HEK293 (cell line): ENCODE measurements at regions not wholly inside any gene's neighbourhood (a gene's known extent, or its start where the extent isn't known, plus 50 kb on each side); places are given as distances from the start of the nearest gene placed in this dataset.

Experiments used
- CTCF ChIA-PET: fragments of 350-600 bp; formaldehyde crosslinking; extraction: SDS; loops from one replicate; lab custom pipeline; 2021; ENCODE audit warnings: antibody characterized with exemption; lab: Yijun Ruan, JAX
- POLR2A ChIA-PET: fragments of 300-600 bp; formaldehyde crosslinking; extraction: SDS; loops from one replicate; lab custom pipeline; 2020; ENCODE audit warnings: antibody characterized with exemption, inconsistent platforms; lab: Yijun Ruan, JAX
- H3K27ac ChIP-seq: fragments of 200-500 bp; sonication (Bioruptor generic); 2 replicates; pipeline ENCODE4 v1.5.1; 2014; ENCODE audit warnings: low read depth, low read length, control low read depth, inconsistent platforms; ENCODE audit errors: extremely low read depth
- H3K36me3 ChIP-seq, 2 experiments: fragments of 200-500 bp in 1 of 2; sonication (Bioruptor generic) in 1 of 2; 1 replicate in 1 of 2; 2 replicates in 1 of 2; pipeline ENCODE4 v1.5.1; 2014 to 2017; ENCODE audit warnings: inconsistent platforms in 2 of 2, low read length in 2 of 2; ENCODE audit not compliant: control insufficient read depth in 2 of 2, insufficient read depth in 1 of 2
- H3K4me1 ChIP-seq: fragments of 200-500 bp; sonication (Bioruptor generic); 2 replicates; pipeline ENCODE4 v1.5.1; 2014; ENCODE audit warnings: mild to moderate bottlenecking, low read length, inconsistent platforms; ENCODE audit not compliant: control insufficient read depth, insufficient read depth
- H3K4me3 ChIP-seq: 2 replicates; pipeline ENCODE4 v1.5.1; 2011; ENCODE audit warnings: low read depth, mild to moderate bottlenecking, control low read depth, low read length, moderate library complexity
- H3K9me3 ChIP-seq: fragments of 200-500 bp; sonication (Bioruptor generic); 2 replicates; pipeline ENCODE4 v1.5.1; 2014; ENCODE audit warnings: low read depth, low read length, inconsistent platforms; ENCODE audit not compliant: control insufficient read depth, insufficient read depth
- CTCF ChIP-seq: fragments of 450-650 bp; formaldehyde crosslinking; IDR thresholded peaks from 2 replicates; pipeline ENCODE4 v1.5.1; 2016; ENCODE audit warnings: missing biosample characterization, missing genetic modification characterization
- PRDM10 ChIP-seq: fragments of 450-650 bp; formaldehyde crosslinking; IDR thresholded peaks from 2 replicates; pipeline ENCODE4 v1.5.1; 2016; ENCODE audit warnings: missing biosample characterization, missing genetic modification characterization
- SALL2 ChIP-seq: fragments of 450-650 bp; formaldehyde crosslinking; IDR thresholded peaks from 2 replicates; pipeline ENCODE4 v1.5.0; 2017; ENCODE audit warnings: missing biosample characterization, mild to moderate bottlenecking, missing genetic modification characterization, borderline replicate concordance
- ZBTB1 ChIP-seq: fragments of 450-650 bp; formaldehyde crosslinking; IDR thresholded peaks from 2 replicates; pipeline ENCODE4 v1.5.1; 2016; ENCODE audit warnings: missing biosample characterization, missing genetic modification characterization
- ZNF140 ChIP-seq: fragments of 450-650 bp; formaldehyde crosslinking; IDR thresholded peaks from 2 replicates; pipeline ENCODE4 v1.5.1; 2016; ENCODE audit warnings: missing biosample characterization, missing genetic modification characterization
- ZNF292 ChIP-seq: fragments of 450-650 bp; formaldehyde crosslinking; IDR thresholded peaks from 2 replicates; pipeline ENCODE4 v1.5.1; 2016; ENCODE audit warnings: low read depth, missing biosample characterization, missing genetic modification characterization, borderline replicate concordance
- ZNF302 ChIP-seq: fragments of 450-650 bp; formaldehyde crosslinking; IDR thresholded peaks from 2 replicates; pipeline ENCODE4 v1.5.1; 2016; ENCODE audit warnings: missing biosample characterization, missing genetic modification characterization, low read depth
- ZNF335 ChIP-seq: fragments of 450-650 bp; formaldehyde crosslinking; conservative IDR thresholded peaks from 2 replicates; pipeline ENCODE4 v1.5.1; 2016; ENCODE audit warnings: missing biosample characterization, missing genetic modification characterization
- ZNF350 ChIP-seq: fragments of 450-650 bp; formaldehyde crosslinking; IDR thresholded peaks from 2 replicates; pipeline ENCODE4 v1.5.0; 2017; ENCODE audit warnings: missing biosample characterization, mild to moderate bottlenecking, missing genetic modification characterization
- ZNF510 ChIP-seq: fragments of 450-650 bp; formaldehyde crosslinking; IDR thresholded peaks from 2 replicates; pipeline ENCODE4 v1.5.1; 2018; ENCODE audit warnings: mild to moderate bottlenecking, missing genetic modification characterization, missing biosample characterization; ENCODE audit not compliant: insufficient replicate concordance
- ZNF518A ChIP-seq: fragments of 450-650 bp; formaldehyde crosslinking; conservative IDR thresholded peaks from 2 replicates; pipeline ENCODE4 v1.5.1; 2016; ENCODE audit warnings: low read depth, missing biosample characterization, missing genetic modification characterization
- ZNF585B ChIP-seq: fragments of 450-650 bp; formaldehyde crosslinking; IDR thresholded peaks from 2 replicates; pipeline ENCODE4 v1.5.1; 2016; ENCODE audit warnings: missing biosample characterization, missing genetic modification characterization
- ZNF596 ChIP-seq: fragments of 450-650 bp; IDR thresholded peaks from 2 replicates; pipeline ENCODE4 v1.5.0; 2018; ENCODE audit warnings: missing biosample characterization, mild to moderate bottlenecking, missing genetic modification characterization, moderate library complexity

- ChIA-PET POLR2A (no interaction called here), CTCF (interaction anchor here (0.6 to 9.0 kb wide), 37 partner anchors 9 to 1869 kb away, joined by 3 to 117 read pairs (median 3); partner anchors contain the start of genes LPIN3 and MAFB)
- no peaks in the 10 kb centered on the region for H3K36me3 ChIP-seq
Measured at GRCh38 chr20:40963505-40963845, 65.1 kb upstream of the TOP1 start.

More at GRCh38 chr20:40963505-40963845, 65.1 kb upstream of the TOP1 start:
- H3K4me1 ChIP-seq, result no peaks in the 10 kb centered on the region
- no peak overlapping the region for H3K4me3 ChIP-seq
- no peak overlapping the region for H3K27ac ChIP-seq
- TF ChIP-seq ZNF350 (tag by site-specific recombination) (no peak), ZNF335 (tag by site-specific recombination) (no peak), SALL2 (tag by site-specific recombination) (no peak), ZNF510 (tag by site-specific recombination) (no peak), ZNF140 (tag by site-specific recombination) (no peak), ZNF596 (tag by site-specific recombination) (no peak), ZNF585B (tag by site-specific recombination) (no peak), ZBTB1 (tag by site-specific recombination) (no peak), ZNF292 (tag by site-specific recombination) (no peak), CTCF (tag by site-specific recombination) (no peak), ZNF518A (no peak), PRDM10 (tag by site-specific recombination) (no peak), ZNF302 (tag by site-specific recombination) (no peak)
- no peaks in the 10 kb centered on the region for H3K9me3 ChIP-seq
